Ovary (tissue), 3 donors: ENCODE measurements at regions not wholly inside any gene's neighbourhood (a gene's known extent, or its start where the extent isn't known, plus 50 kb on each side); places are given as distances from the start of the nearest gene placed in this dataset.

Experiments used
- POLR2A ChIP-seq: fragments of 450-650 bp; IDR thresholded peaks from one replicate; pipeline ENCODE4 v1.6.1; 2017; ENCODE audit warnings: antibody characterized with exemption, mild to moderate bottlenecking, moderate library complexity
- TF ChIP-seq, protein P1 (sequence below), 3 donors: fragments of 450-650 bp in 2 of 3; fragments of 200-600 bp in 1 of 3; IDR thresholded peaks; one replicate each; pipeline versions ENCODE4 v1.5.1 to v1.8.0; 2016 to 2022; ENCODE audit warnings: antibody characterized with exemption in 3 of 3, mild to moderate bottlenecking in 1 of 3
- donor health status: DM: no; HTN: no; CAD: no.

DNA sequence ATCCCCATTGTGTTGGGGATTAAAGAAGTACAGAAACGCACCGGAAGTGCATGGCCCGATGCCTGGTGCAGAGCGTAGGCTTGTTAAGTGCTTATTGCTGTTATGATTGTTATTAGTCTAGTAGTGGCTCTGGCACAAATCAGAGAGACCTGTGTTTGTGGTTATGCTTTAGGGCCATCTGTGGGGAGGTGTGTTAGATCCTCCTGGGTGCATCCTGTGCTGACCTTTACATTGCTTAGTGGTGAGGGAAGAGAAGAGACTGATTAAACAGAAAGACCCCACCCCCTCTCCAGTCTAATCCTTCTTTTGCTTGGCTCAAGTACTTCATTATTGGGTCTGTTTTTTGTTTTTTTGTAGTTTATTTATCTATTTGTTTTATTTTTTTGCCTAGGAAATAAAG lies 112.7 kb upstream of the SPRY4 start:
- TF ChIP-seq, protein P1, sequence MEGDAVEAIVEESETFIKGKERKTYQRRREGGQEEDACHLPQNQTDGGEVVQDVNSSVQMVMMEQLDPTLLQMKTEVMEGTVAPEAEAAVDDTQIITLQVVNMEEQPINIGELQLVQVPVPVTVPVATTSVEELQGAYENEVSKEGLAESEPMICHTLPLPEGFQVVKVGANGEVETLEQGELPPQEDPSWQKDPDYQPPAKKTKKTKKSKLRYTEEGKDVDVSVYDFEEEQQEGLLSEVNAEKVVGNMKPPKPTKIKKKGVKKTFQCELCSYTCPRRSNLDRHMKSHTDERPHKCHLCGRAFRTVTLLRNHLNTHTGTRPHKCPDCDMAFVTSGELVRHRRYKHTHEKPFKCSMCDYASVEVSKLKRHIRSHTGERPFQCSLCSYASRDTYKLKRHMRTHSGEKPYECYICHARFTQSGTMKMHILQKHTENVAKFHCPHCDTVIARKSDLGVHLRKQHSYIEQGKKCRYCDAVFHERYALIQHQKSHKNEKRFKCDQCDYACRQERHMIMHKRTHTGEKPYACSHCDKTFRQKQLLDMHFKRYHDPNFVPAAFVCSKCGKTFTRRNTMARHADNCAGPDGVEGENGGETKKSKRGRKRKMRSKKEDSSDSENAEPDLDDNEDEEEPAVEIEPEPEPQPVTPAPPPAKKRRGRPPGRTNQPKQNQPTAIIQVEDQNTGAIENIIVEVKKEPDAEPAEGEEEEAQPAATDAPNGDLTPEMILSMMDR (IDR thresholded peaks at IDR 0.05) = no peak
- no peak for TF ChIP-seq POLR2A
